ENCODE measurements at regions not wholly inside any gene's neighbourhood (a gene's known extent, or its start where the extent isn't known, plus 50 kb on each side); places are given as distances from the start of the nearest gene placed in this dataset.

- POLR2A ChIA-PET, result interaction anchor here (1.0 to 1.3 kb wide), 2 partner anchors 15 to 160 kb away, joined by 3 to 4 read pairs; no protein-coding TSS in a partner anchor
- Mint-ChIP-seq H3K27me3 (ENCODE audit: insufficient read depth, unreplicated experiment) (peaks cover 11% of the 10 kb centered on the region), H3K9me3 (ENCODE audit: unreplicated experiment) (no peaks in the 10 kb centered on the region), H3K27ac (ENCODE audit: low read depth, unreplicated experiment) (no peak overlapping the region), H3K36me3 (ENCODE audit: insufficient read depth, unreplicated experiment) (no peaks in the 10 kb centered on the region), H3K4me3 (ENCODE audit: unreplicated experiment) (no peak overlapping the region), H3K4me1 (ENCODE audit: insufficient read depth, unreplicated experiment) (no peaks in the 10 kb centered on the region)
- no peak for TF ChIP-seq CTCF (IDR thresholded peaks at IDR 0.05; ENCODE audit: unreplicated experiment)
- BruUV-seq (replicated peaks), result no TSS peak
- peak; percentile 21 for DNase-seq (ENCODE audit: unreplicated experiment)
- CTCF ChIA-PET, result no interaction called here
- intact Hi-C loops (cut with micrococcal nuclease), result no loop called here
These were observed 161.5 kb upstream of the PFN2 start for GRCh38 chr3:150132101-150132749.

DNA sequence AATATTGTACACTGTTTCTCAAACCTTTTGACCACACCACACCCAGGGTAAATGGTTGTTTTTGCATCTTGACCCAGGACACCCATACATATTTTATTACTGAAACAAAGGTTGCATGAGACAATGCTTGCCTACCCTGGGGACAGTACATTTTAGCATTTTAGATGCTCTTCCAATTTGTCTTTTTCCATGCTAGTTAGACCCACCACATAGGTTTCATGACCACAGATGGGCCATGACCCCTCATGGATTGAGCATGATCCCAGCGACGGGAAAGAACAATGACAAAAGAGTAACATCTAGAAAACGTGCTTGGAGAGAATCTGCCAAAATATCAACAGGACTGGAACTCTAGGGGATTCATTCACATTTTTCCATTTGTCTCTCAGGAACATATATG is 161.0 kb upstream of the PFN2 start:
- ChIA-PET POLR2A (interaction anchor here (1.3 kb wide), 1 partner anchor 159 kb away, joined by 3 read pairs; no protein-coding TSS in a partner anchor), CTCF (interaction anchor here (1.1 kb wide), 1 partner anchor 11 kb away, joined by 5 read pairs; no protein-coding TSS in a partner anchor)
- Mint-ChIP-seq H3K4me1 (ENCODE audit: insufficient read depth, unreplicated experiment) (no peaks in the 10 kb centered on the region), H3K9me3 (ENCODE audit: unreplicated experiment) (no peaks in the 10 kb centered on the region), H3K36me3 (ENCODE audit: insufficient read depth, unreplicated experiment) (no peaks in the 10 kb centered on the region), H3K27ac (ENCODE audit: low read depth, unreplicated experiment) (no peak overlapping the region), H3K4me3 (ENCODE audit: unreplicated experiment) (no peak overlapping the region), H3K27me3 (ENCODE audit: insufficient read depth, unreplicated experiment) (peaks cover 5% of the 10 kb centered on the region)
- BruUV-seq (replicated peaks), result no TSS peak
- DNase-seq (ENCODE audit: unreplicated experiment), result no peak
- no peak for TF ChIP-seq CTCF (IDR thresholded peaks at IDR 0.05; ENCODE audit: unreplicated experiment)
- intact Hi-C loops (cut with micrococcal nuclease), result no loop called here

DNA sequence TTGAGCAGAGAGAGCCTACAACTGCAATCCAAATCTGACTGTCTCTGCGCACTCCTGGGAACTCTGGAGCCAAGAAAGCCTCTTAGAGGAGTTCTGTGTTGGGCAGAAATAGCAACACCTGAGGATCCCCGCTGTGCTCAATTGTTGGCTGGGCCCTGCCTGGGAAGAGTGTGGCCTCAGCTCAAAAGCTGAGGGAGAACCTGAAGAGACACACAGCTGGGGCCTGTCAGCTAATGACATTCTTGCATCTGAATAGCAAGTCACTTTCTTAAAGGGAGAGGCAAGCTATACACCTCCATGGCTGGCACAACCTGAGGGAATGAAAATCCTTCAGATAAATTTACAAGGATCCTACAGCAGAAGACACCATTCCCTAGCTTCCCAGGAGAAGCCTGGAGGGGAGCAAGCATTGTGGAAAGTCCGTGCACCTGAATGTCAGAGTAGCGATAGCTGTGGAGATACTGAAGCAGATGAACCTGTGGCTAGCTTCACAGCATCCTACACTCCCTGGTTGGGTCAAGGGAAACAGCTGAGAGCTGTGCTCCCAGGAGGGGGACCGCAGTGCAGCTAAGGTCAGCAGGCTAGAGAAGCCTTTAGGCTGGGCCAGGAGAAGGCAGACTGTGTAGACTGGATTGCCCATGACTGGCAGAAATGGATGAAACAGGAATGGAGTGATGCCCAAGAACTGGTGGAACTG is 159.9 kb upstream of the PFN2 start:
- no peak for TF ChIP-seq CTCF (IDR thresholded peaks at IDR 0.05; ENCODE audit: unreplicated experiment)
- intact Hi-C loops (cut with micrococcal nuclease), result no loop called here
- ChIA-PET CTCF (interaction anchor here (0.7 to 1.2 kb wide), 3 partner anchors 10 to 153 kb away, joined by 3 to 5 read pairs (median 3); no protein-coding TSS in a partner anchor), POLR2A (interaction anchor here (0.6 kb wide), 1 partner anchor 18 kb away, joined by 3 read pairs; no protein-coding TSS in a partner anchor)
- Mint-ChIP-seq H3K9me3 (ENCODE audit: unreplicated experiment) (no peaks in the 10 kb centered on the region), H3K4me1 (ENCODE audit: insufficient read depth, unreplicated experiment) (no peaks in the 10 kb centered on the region), H3K27ac (ENCODE audit: low read depth, unreplicated experiment) (no peak overlapping the region), H3K36me3 (ENCODE audit: insufficient read depth, unreplicated experiment) (no peaks in the 10 kb centered on the region), H3K27me3 (ENCODE audit: insufficient read depth, unreplicated experiment) (no peaks in the 10 kb centered on the region), H3K4me3 (ENCODE audit: unreplicated experiment) (no peak overlapping the region)
- BruUV-seq (replicated peaks), result no TSS peak
- no peak for DNase-seq (ENCODE audit: unreplicated experiment)

DNA sequence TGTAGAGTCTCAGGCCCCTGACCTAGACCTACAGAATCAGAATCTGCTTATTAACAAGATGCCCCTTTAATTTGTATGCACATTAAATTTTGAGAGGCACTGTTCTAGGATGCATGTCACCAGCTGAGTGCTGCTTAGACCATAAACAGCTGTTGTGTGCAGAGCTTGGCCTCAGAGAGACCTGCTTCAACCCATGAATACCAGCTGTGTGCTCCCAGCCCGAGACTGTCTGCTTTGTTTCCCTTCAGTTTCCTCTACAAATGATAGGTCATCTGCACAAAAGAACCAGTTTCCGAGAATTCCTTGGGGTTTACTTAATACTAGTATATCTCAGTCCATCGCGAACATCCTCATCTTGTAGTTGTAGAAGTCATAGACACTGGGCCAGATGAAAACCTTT is 158.5 kb upstream of the PFN2 start:
- H3K4me3 Mint-ChIP-seq (ENCODE audit: unreplicated experiment), result no peak overlapping the region
- H3K4me1 Mint-ChIP-seq (ENCODE audit: insufficient read depth, unreplicated experiment), result no peaks in the 10 kb centered on the region
- H3K27ac Mint-ChIP-seq (ENCODE audit: low read depth, unreplicated experiment), result no peak overlapping the region
- no peaks in the 10 kb centered on the region for H3K27me3 Mint-ChIP-seq (ENCODE audit: insufficient read depth, unreplicated experiment)
- DNase-seq (ENCODE audit: unreplicated experiment), result no peak
- intact Hi-C loops (cut with micrococcal nuclease), result no loop called here
- CTCF ChIA-PET, result no interaction called here
- no peaks in the 10 kb centered on the region for H3K36me3 Mint-ChIP-seq (ENCODE audit: insufficient read depth, unreplicated experiment)
- H3K9me3 Mint-ChIP-seq (ENCODE audit: unreplicated experiment), result no peaks in the 10 kb centered on the region
- POLR2A ChIA-PET, result interaction anchor here (0.6 kb wide), 1 partner anchor 54 kb away, joined by 3 read pairs; no protein-coding TSS in a partner anchor
- BruUV-seq (replicated peaks), result no TSS peak
- TF ChIP-seq CTCF (IDR thresholded peaks at IDR 0.05; ENCODE audit: unreplicated experiment), result no peak
